ENCODE measurements at regions not wholly inside any gene's neighbourhood (a gene's known extent, or its start where the extent isn't known, plus 50 kb on each side); places are given as distances from the start of the nearest gene placed in this dataset.

- Histone ChIP-seq H3K4me2 (ENCODE audit: insufficient read depth, low read length) (no peak overlapping the region), H3K27me3 (ENCODE audit: control insufficient read depth in 2 of 2, insufficient read depth in 2 of 2, low read length in 2 of 2) (no peaks in the 10 kb centered on the region), H3K27ac (ENCODE audit: extremely low read depth, low read depth, low read length) (no peak overlapping the region), H3K4me3 (no peak overlapping the region), H3K9me3 (replicated peaks; ENCODE audit: control insufficient read depth, insufficient read depth, low read depth, low read length) (no peaks in the 10 kb centered on the region), H4K20me1 (replicated peaks; ENCODE audit: control insufficient read depth, insufficient read depth, low read length) (no peaks in the 10 kb centered on the region), H3K79me2 (ENCODE audit: control insufficient read depth, insufficient read depth, low read length) (no peaks in the 10 kb centered on the region), H3K36me3 (ENCODE audit: control insufficient read depth, insufficient read depth, low read length) (no peaks in the 10 kb centered on the region), H2AFZ (ENCODE audit: low read depth, low read length) (no peak overlapping the region), H3K9me1 (ENCODE audit: control insufficient read depth, insufficient read depth, low read length) (no peaks in the 10 kb centered on the region), H3K4me1 (replicated peaks in 1 of 2; ENCODE audit: control insufficient read depth in 2 of 2, insufficient read depth in 2 of 2, low read length in 2 of 2) (no peaks in the 10 kb centered on the region), H3K9ac (ENCODE audit: insufficient read depth in 1 of 2, low read depth in 2 of 2, low read length in 2 of 2) (no peak overlapping the region)
- DNase-seq (ENCODE audit: extremely low read depth in 1 of 4, low spot score in 3 of 4), result no peak
- no TSS peak for BruUV-seq (replicated peaks)
- TF ChIP-seq BRCA1 (IDR thresholded peaks at IDR 0.05) (no peak), BRCA1 (CRISPR knock-in tag; IDR thresholded peaks at IDR 0.05) (no peak), MED1 (CRISPR knock-in tag; IDR thresholded peaks at IDR 0.05; ENCODE audit: borderline replicate concordance) (no peak), CTCFL (IDR thresholded peaks at IDR 0.05; ENCODE audit: borderline replicate concordance, insufficient read depth, low read depth, low read length, poor library complexity, severe bottlenecking) (no peak), ZNF507 (tag; conservative IDR thresholded peaks at IDR 0.05) (no peak), ZNF717 (CRISPR knock-in tag; IDR thresholded peaks at IDR 0.05) (no peak), KLF13 (tag; IDR thresholded peaks at IDR 0.05; ENCODE audit: borderline replicate concordance, low read depth) (no peak), HDGF (IDR thresholded peaks at IDR 0.05) (no peak), STAT5A (IDR thresholded peaks at IDR 0.05; ENCODE audit: borderline replicate concordance, low read length) (no peak), PML (IDR thresholded peaks at IDR 0.05; ENCODE audit: low read length) (no peak), YY1 (IDR thresholded peaks at IDR 0.05; ENCODE audit: borderline replicate concordance in 1 of 3, control insufficient read depth in 1 of 3, extremely low read depth in 1 of 3, insufficient read depth in 3 of 3, insufficient read length in 1 of 3, insufficient replicate concordance in 2 of 3, low read depth in 1 of 3, low read length in 2 of 3) (no peak)
- POLR2A ChIA-PET, result no interaction called here
- no peak for ATAC-seq
- FAIRE-seq, result no peak
- WGBS (ENCODE audit: insufficient coverage, low coverage, missing lambda C conversion rate), result 0% methylated on average over 1 of the region's 1 CpG
- in situ Hi-C loops (cut with MboI) (no loop called here), intact Hi-C loops (cut with micrococcal nuclease) (no loop called here)
- CTCF ChIA-PET (ENCODE audit: low intra/inter-chr PET ratio), result no interaction called here
Observed at GRCh38 chr18:42536442-42536841, 579.0 kb downstream of the RIT2 start.
